GM18867 (cell line): ENCODE measurements at regions not wholly inside any gene's neighbourhood (a gene's known extent, or its start where the extent isn't known, plus 50 kb on each side); places are given as distances from the start of the nearest gene placed in this dataset.
"Not testable (repeated sequence)": the region's sequence is repeated elsewhere in the genome, so short reads cannot be mapped to it uniquely, and the experiment has no call there.

ENCODE experiments used
- ATAC-seq: cut with Tn5 transposase; IDR thresholded peaks from one replicate; pipeline ENCODE4 v1.9.1; 2021; ENCODE audit warnings: mild to moderate bottlenecking, moderate library complexity; ENCODE audit not compliant: unreplicated experiment

GRCh38 chr14:38046160-38046559 is 161.5 kb upstream of the SSTR1 start:
- ATAC-seq: no peak

DNA sequence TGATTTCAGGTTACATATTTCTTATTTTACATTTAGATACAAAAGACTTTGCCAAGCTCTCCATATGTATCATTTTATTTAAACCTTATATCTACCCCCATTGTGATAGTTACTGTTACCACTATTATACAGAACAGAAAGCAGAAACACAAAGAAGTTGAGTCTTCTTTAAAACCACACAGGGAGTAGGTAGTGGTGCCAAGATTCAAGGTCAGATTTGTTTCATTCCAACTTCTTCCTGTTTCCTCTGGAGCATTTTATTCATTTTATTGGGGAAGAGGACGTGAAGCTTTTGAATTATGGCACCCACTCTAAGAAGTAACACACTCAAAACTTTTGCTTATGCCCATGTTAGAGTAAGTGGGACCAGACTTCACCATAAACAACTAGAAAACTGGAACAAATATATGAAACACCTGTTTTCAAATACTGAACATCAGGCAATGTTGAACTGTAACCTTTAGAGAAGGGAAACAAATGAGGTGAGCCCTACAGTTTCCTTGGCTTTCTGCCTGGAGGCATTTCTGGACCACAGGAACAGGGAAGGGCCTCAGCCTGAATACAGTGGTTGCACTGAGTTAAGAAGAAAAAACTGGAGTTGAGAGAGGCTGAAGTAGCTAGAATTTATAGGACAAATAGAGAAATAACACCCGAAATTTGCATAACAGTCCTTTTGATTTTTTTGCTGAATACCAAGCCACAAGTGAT is 160.4 kb upstream of the SSTR1 start:
- ATAC-seq: no peak

DNA sequence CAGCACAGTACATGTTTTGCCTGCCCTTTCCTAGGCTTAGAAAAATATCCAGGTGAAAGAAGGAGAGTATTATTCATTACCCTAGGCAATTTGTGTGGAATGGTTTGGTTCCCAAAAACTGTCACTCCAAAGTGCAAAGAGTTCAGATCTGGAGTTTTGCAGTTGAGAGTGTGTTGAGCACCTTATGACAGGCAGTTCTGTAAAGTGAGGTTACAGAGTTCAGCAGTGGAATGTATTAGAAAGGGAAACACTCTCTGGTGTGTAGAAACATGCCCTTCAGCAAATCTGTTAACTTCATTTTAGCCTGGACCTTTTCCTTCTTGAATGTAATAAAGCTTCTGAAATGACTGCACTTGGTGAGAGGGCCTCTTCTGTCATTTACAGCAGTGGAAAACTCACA is 154.0 kb upstream of the SSTR1 start:
- ATAC-seq: no peak

- peak; percentile 65 for ATAC-seq
Observed at GRCh38 chr14:38056270-38056669, 151.4 kb upstream of the SSTR1 start.

GRCh38 chr14:38062223-38062622 is 145.5 kb upstream of the SSTR1 start:
- ATAC-seq: not testable (repeated sequence)

DNA sequence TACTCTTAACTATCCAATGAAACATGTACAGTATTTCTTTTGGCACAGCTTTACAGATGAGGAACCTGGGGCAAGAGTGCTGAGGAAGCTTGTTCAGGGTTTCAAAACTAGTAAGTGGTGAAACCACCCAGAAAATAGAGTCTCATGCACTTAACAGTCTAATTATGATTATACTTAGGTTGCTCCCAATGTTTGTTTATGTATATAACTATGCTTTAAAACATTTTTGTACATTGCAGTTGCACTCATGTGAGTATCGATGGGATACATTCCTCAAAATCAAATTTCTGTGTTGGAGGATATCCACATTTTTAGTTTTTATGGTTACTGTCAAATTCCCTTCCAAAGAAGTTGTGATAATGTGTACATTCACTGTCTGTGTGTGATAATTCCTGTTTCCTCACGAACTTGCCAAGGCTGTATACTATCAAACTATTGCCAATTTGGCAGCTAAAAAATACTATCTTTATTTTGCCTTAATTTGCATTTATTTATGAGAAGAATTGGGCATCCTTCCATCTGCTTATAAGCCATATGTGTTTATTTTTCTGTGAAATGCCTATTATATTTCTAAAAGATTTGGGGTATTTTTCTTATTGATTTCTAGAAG is 143.9 kb upstream of the SSTR1 start:
- no peak for ATAC-seq

- ATAC-seq: peak; percentile 83
Observed at GRCh38 chr14:38065106-38065762, 142.5 kb upstream of the SSTR1 start.

DNA sequence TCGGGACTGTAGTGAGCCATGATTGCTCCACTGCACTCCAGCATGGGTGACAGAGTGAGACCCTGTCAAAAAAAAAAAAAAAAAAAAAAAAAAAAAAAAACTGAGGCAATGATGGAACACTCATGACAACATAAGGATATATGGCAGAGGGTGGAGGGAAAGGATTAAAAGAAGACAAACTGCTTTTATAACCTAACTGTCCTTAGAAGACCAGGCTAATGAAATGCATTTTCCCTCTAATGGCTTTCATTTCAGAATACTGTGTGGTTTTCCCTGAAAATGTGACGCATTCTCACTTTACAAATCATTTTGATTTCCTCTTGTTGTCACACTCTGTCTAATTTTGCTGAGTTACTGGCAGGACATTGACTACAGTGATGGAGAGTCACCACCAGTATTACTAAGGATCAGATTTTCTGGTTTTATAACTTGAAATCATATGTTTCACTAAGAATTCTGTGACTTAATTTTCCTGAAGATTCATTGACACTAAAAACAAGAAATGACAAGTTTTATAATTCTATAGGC is 137.6 kb upstream of the SSTR1 start:
- ATAC-seq: no peak

DNA sequence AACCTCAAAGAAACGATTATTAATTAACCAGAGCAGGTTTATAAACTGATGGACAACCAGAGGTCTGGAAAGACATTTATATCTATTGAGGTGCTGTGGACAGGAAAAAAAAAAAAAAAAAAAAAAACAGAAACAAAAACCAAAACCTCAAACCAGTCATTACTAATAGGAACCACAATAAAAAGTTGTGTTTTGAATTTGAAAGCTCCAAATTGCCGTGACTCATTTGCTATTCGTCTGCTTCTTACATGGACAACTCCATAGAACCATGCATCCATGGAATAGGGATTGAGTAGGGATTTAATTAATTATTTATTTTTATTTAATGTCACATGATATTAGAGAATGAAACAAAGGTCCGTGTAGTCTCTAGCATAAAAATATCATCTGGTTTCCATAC is 134.1 kb upstream of the SSTR1 start:
- no peak for ATAC-seq

DNA sequence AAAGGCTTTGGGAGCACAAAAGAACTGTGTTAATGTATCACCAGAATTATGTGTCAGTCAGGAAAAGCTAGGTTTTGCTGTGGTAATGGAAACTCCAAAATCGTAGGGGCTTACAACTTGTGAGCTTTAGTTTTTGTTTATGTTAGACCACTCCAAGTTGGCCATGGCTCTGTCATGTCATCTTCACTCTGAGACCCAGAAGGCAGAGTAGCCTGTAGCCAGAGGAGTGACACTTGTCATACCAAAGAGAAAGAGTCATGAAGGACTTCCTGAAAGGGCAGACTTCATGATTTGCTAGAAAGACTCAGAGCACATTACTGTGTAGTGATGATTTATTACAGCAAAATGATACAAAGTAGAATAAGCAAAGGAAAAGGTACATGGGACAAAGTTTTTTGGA is 133.6 kb upstream of the SSTR1 start:
- no peak for ATAC-seq

DNA sequence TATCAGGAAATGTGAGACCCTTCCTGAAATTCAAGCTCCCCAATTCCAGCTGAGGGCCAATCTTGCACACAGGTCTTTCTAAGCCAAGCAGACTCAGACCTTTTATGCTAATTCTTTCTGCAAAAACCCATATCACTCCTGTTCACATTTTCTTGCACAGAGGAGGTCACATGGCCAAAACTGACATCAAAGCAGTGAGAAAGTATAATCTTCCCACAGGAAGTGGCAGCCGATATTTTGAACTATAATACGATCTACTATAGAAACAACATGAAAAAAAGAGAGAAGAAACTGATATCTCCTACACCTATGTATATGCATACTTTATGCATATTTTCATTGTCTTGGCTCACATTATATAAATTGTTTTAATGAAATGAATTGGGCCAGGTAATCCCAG is 132.9 kb upstream of the SSTR1 start:
- no peak for ATAC-seq

GRCh38 chr14:38078393-38078792 is 129.3 kb upstream of the SSTR1 start:
- no peak for ATAC-seq

GRCh38 chr14:38079268-38079667 is 128.4 kb upstream of the SSTR1 start:
- peak; percentile 87 for ATAC-seq

DNA sequence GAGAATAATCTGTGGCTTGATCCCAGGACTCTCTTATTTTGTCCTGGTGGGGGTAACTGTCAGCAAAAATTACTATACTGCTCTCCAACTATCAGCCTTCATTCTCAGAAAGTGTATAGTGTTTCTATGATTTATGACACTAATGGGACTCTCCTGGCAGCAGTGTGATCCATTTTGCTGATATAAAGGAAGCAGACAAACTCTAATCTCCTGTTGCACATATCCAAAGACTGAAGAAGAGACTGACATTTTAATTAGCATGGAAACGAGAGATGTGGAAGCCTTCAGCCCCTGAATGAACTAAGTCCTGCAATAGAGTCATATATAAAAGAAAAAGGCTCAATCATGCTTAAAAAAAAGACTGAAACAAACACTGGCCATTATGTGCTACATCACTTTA is 127.8 kb upstream of the SSTR1 start:
- ATAC-seq: no peak

GRCh38 chr14:38080696-38081095 is 127.0 kb upstream of the SSTR1 start:
- ATAC-seq: no peak

DNA sequence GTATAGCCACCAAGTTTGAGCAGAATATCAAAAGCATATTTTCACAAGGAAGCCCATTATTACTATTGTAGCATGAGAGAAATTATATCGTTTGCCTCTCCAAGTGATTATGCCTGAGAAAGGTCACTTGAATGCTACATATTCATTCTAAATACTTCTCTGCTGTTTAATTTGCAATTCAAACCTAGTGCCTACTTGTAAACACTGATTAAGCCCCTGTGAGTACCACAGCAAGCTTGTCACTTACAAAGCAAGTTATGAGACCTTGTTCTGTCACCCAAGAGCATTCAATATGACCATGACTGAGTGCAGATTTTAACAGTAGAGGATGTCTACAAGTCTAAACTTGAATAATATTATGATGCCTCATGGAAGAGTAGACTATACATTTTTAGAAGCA is 124.7 kb upstream of the SSTR1 start:
- ATAC-seq: no peak

GRCh38 chr14:38089123-38089522 is 118.6 kb upstream of the SSTR1 start:
- no peak for ATAC-seq

- no peak for ATAC-seq
Observed at GRCh38 chr14:38090506-38090905, 117.2 kb upstream of the SSTR1 start.

DNA sequence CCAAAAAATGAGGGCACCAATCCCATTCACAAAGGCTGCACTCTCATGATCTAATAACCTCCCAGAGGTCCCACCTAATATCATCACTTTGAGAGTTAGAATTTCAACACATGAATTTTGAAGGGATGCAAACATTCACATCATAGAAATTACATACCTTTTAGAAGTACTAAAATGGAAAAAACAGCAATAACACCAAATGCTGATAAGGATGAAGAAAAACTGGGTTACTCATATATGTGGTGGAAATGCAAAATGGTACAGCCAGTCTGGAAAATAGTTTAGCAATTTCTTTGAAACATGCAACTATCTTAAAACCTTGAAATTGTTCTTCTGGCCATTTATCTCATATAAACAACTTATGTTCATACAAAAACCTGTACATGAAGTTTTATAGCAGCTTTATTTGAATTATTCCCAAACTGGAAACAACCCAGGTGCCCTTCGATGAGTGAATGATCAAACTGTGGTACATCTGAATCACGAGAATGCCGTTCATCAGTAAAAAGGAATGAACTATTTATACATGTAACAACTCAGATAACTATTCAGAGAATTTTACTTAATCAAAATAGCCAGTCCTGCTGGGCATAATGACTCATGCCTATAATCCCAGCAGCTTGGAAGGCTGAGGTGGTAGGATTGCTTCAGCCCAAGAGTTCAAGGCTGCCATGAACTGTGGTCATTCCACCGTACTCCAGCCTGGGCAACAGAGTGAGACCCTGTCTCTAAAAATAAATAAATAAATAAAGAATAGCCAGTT is 109.4 kb upstream of the SSTR1 start:
- ATAC-seq: no peak

GRCh38 chr14:38101679-38102078 is 106.0 kb upstream of the SSTR1 start:
- ATAC-seq: no peak

DNA sequence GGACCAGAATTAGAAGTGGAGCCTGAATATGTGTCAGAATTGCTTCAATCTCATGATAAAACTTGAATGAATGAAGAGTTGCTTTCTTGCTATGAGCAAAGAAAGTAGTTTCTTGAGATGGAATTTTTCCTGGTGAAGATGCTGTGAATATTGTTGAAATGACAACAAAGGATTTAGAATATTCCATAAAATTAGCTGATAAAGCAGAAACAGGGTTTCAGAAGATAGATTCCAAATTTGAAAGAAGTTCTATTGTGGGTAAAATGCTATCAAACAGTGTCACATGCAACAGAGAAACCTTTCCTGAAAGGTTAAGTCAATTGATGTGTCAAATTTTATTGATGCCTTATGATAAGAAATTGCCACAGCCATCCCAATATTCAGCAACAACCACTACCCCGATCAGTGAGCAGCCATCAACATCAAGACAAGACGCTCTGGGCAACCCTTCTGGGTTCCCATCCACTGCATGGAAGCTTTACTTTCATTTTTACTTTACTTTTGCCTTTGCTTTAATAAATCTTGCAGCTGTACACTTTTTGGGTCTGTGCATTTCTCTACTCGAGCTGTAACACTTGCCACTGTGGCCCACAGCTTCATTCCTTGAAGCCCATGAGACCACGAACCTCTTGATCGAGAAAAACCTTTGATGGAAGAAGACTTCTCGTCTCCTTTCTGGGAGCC is 104.0 kb upstream of the SSTR1 start:
- ATAC-seq: no peak
